HG03521 (cell line): ENCODE measurements at regions not wholly inside any gene's neighbourhood (a gene's known extent, or its start where the extent isn't known, plus 50 kb on each side); places are given as distances from the start of the nearest gene placed in this dataset.
A peak's percentile ranks its signal among the peaks of the same experiment; 100 is the strongest.

Experiments
- ATAC-seq: cut with Tn5 transposase; IDR thresholded peaks from one replicate; pipeline ENCODE4 v1.9.1; 2021; ENCODE audit warnings: mild to moderate bottlenecking, moderate library complexity; ENCODE audit not compliant: unreplicated experiment

DNA sequence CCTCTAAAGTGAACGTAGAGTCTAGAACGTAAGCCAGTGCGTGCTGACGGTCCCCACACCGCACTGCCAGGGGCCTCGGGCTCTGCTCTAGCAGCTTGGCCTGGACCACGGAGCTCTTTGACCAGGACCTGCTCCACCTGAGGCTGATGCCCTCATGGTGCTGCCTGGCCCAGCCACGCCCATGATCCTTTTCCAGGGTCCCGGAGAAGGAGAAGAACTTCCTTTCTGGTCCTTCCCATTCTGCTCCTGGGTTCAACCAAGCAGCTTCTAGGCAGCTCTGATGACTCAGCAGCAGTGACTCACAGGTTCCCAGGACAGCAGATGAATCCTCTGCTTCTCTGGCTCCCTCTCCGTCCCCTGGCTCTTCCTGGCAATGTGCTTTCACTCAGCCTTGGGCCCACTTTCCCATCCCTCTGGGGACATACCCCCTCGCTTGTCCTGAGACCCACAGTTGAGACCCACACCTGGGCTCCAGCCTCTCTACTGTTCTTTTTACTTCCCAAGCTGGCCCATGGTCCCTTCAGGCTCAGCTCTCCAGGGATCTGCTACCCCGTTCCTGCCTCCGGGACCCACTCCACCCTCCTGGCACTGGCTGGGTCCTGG, 246.3 kb upstream of the RAB4A start:
- ATAC-seq, result no peak

DNA sequence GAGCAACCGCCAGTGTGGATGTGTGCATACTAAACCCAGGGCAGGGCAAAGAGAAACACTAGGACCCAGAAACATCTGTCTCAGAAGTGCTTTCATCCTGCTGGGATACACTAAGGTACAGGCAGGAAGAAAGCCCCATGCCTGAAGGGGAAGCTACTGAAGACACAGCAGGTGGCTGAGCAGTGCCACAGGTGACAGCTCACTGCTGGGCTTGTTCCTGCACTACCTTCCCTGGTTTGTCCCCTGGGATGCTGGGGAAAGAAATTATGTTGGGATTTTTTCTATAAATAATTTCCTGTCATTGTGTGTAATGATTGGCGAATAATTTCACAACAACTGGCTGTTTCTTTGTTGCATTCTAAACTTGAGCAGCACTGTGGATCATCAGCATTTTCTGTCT, 245.3 kb upstream of the RAB4A start:
- ATAC-seq, result no peak

GRCh38 chr1:229027158-229027557, 243.8 kb upstream of the RAB4A start:
- ATAC-seq, result no peak

DNA sequence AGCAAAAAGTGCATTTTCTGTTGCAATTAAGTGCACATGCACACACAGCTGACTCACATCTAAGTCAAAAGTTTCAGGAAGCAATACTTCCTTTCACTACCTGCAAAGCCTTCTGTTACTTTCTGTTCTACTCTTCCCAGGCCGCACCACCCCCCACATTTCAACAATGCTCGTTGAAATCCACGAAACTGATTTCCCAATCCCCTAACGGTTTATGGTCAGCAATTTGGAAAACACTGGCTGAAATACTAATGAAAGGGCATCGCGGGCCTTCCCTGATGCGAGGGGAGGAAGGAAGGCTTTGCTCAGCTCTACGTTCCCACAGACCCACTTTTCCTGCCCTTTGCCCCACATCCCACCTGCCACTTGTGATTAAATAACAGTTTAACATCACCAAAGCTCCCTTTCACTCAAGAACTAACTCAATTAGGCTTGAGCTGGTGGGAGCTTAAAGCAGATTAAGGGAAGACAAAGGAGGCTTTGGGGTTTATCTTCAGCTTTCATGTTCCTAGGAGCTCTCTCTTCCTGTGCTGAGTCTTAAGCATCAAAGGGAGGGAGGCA, 243.2 kb upstream of the RAB4A start:
- ATAC-seq, result no peak

DNA sequence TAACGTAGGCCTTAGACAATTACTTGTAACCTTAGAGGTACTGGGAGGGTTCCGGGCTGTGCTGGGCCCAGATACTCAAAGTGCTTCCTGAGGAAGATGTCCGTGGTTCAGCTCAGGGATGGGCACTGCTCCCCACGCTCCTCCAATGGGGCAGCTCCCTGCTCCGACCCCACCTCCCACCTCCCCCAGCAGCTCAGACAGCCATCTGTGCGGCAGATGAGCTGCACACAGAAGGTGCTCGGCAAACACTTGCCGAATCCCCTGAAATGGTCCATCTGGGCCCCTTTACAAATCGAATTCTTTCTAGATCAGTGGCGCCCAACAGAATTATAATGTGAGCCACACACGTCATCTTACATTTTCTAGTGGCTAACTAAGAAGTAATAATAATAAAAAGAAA, 242.4 kb upstream of the RAB4A start:
- ATAC-seq, result no peak

GRCh38 chr1:229028987-229029878, 241.7 kb upstream of the RAB4A start:
- ATAC-seq, result no peak

DNA sequence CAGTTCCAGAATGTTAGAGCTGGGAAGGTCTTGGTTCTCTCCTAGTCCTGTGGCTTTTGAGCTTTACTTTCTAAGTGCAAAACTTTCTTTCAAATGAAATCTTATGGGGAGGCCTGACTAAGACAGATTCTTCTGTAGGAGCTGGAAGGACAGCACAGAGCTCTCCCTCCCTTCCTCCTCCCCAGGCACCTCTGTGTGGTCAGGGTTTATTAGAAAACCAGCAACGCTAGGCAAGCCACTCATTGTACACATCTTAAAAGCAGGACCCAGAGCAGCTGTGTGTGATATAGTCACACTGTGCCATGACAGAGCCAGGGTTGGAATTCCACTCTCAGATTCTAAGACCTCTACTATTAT, 241.1 kb upstream of the RAB4A start:
- no peak for ATAC-seq

GRCh38 chr1:229030630-229031029, 240.3 kb upstream of the RAB4A start:
- ATAC-seq, result no peak

GRCh38 chr1:229031061-229031460, 239.8 kb upstream of the RAB4A start:
- ATAC-seq, result no peak

DNA sequence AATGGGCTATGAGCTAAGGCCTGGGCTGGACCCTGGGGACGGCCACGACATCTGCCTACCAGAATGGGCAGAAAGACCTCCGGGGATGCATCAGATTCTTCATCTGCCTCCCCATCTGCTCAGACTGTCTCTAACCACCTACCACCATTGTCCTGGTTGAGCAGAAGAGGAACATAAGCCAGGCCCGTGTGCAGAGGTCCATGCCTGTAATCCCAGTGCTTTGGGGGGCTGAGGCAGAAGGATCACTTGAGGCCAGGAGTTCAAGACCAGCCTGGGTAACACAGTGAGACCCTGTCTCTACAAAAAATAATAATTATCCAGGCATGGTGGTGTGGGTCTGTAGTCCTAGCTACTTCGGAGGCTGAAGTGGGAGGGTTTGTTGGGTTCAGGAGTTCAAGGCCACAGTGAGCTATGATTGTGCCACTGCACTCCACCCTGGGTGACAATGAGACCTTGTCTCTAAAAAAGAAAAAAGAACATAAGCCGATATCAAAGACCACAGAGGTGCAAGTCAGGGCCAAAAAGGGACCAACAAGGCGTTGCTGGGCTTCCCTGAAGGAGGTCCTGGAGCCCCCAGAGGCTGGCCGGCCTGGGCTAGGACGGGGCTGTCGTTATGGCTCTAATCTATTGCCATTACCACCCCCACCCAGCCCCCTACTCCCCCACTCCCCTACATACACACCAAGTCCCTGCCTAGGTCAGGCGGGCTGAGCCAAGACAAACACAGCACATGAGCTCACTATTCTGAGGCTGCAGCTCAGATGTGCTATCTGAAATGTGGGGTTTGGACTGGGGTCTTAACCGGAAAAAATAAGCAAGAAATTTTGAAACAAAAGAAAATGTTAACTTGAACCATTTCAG, 239.2 kb upstream of the RAB4A start:
- no peak for ATAC-seq

DNA sequence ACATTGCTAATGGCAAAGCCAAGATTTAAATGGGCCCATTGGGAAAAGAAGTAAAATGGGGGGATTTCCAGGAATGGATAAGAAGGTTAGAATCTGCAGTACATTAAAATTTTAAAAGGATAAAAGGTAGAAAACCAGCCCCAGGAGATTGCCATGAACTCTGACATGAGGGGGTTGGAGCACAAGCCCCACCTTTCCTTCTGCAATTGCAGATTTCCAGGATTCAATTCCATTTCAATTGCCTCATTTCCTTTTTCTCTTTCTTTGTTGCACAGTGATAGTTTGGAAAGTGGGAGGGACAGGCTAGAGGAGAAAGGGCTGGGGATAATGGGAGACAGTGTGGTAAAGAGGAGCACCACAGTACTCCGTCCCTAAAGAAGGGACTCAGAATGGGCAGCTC, 238.5 kb upstream of the RAB4A start:
- ATAC-seq, result no peak

GRCh38 chr1:229033480-229033879, 237.4 kb upstream of the RAB4A start:
- no peak for ATAC-seq

GRCh38 chr1:229034342-229034741, 236.6 kb upstream of the RAB4A start:
- no peak for ATAC-seq

- ATAC-seq, result peak; percentile 80
Observed at GRCh38 chr1:229035054-229035747, 235.7 kb upstream of the RAB4A start.

GRCh38 chr1:229035748-229036082, 235.2 kb upstream of the RAB4A start:
- peak; percentile 14 for ATAC-seq

- no peak for ATAC-seq
Observed at GRCh38 chr1:229037806-229038405, 233.0 kb upstream of the RAB4A start.

- ATAC-seq, result no peak
Observed at GRCh38 chr1:229040630-229041358, 230.1 kb upstream of the RAB4A start.

DNA sequence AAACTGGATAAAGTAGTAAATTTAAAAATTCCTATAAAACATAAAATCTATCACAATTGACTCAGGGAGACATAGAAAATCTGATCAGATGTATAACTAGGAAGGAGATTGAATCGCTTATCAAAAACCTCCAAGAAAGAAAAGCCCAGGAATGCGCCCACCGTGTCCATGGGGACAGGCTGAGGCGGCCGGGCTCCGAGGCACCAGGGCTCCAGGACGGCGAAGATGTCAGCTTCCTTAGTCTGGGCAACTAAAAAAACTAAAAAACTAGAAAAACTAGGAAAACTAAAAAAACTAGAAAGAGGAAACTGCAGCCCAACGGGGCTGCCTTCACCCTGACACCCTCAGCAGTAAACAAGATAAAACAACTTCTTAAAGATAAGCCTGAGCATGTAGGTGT, 229.0 kb upstream of the RAB4A start:
- ATAC-seq, result no peak

GRCh38 chr1:229042482-229042881, 228.4 kb upstream of the RAB4A start:
- no peak for ATAC-seq

DNA sequence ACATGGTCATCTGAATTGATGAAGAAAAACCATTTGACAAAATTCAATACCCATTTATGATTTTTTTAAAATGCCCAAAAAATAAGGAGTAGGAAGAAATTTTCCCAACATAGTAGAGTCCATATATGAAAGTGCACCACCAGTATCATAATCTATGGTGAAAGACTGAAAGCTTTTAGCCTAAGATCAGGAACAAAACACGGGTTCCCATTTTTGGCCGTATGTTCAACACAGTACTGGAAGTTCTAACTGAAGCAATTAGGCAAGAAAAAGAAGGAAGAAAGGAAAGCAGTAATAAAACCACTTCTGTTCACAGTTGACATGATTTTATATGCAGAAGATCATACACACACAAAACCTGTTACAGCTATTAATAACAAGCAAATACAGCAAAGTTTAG, 227.8 kb upstream of the RAB4A start:
- ATAC-seq, result no peak
